ENCODE measurements at regions not wholly inside any gene's neighbourhood (a gene's known extent, or its start where the extent isn't known, plus 50 kb on each side); places are given as distances from the start of the nearest gene placed in this dataset.

DNA sequence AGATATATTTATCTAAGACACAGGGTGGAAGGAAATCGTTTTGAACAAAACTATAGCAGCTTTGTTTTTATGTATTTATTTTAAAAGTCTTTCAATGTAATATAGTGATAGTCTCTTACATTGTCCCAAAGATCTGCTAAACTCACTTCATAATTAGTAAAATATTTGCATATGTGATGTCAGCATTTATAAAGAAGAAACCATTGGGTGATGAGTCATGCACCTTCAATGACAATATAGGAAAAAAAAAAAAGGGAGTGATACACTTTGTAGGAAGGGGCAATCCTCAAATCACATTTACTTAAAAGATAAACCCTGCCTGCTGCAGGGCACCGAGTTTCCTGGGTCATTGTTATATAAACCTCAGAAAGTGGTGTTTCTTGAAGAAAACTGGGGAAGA, 112.4 kb upstream of the SEMA3C start:
- TF ChIP-seq CTCF (conservative IDR thresholded peaks at IDR 0.05 in 1 of 2, IDR thresholded peaks at IDR 0.05 in 1 of 2; ENCODE audit: extremely low read depth in 1 of 2, insufficient read depth in 1 of 2, low read depth in 1 of 2, low read length in 2 of 2): no peak
- TF ChIP-seq EZH2 (IDR thresholded peaks at IDR 0.05; ENCODE audit: borderline replicate concordance, low read length): no peak
